NCI-H2107 treated with DMSO at 0.1 percent for 48 hours (cell line): ENCODE measurements at regions not wholly inside any gene's neighbourhood (a gene's known extent, or its start where the extent isn't known, plus 50 kb on each side); places are given as distances from the start of the nearest gene placed in this dataset.
A peak's percentile ranks its signal among the peaks of the same experiment; 100 is the strongest.

Experiments used
- DNase-seq: peaks from one replicate; lab custom pipeline; 2025; ENCODE audit not compliant: unreplicated experiment; lab: John Stamatoyannopoulos, UW

DNA sequence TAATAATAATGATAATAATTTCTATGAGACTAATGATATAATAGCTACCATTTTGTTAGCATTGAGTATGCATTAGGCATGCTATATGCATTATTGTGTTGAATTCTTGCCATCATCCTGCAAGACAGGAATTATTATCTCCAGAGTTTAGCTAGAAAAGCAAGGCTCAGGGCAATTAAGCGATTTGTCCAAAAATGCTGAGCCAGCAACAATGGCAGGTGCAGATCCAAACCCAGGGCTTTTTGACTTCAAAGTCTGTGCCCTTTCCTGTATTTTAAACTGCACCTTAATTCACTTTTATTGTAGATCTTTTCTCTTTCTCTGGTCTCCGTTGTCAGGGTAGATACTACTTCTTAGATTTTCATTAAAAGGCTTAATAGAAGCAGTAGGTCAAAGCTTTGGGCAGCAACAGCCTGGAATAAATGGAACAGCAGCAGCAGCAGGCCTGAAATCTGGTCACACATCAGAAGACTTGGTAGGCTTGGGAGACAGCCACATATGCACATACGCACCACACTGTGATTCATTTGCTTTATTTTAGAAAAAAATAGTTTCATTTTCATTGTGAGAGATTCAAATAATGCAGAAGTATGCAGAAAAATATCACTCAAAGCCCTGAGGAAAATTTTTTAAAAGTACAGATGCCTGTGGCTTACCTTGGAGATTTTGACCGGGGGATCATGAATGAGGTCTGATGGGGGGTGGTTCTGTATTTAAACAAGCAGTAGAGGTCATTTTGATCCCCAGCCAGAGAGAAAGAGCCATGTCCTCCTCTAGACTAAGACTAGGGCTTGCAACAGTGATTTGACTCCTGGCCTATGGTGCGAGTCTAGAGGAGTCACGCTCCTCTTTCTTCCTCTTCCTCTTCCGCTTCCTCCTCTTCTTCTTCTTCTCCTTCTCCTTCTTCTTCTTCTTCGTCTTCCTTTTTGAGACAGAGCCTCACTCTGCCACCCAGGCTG lies 455.7 kb downstream of the TSN start:
- no peak for DNase-seq

DNA sequence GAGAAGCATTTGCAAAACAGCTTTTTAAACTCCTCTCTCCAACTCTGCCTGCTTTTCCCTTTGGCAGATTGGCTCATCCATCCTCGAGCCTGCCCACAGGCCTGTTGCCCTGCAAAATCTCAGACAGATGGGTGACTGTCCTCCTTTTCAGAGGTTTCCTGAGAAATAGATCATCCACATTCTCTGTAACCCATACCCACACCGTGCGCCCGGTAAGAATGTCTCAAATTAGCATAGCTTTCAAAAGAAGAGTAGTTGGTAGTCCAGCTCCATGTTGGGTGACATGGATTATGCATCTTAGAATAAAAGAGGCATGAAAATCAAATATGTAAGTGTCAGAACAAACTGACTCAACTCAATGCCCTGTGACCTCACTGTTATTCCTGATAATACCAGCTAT lies 457.9 kb downstream of the TSN start:
- no peak for DNase-seq

DNA sequence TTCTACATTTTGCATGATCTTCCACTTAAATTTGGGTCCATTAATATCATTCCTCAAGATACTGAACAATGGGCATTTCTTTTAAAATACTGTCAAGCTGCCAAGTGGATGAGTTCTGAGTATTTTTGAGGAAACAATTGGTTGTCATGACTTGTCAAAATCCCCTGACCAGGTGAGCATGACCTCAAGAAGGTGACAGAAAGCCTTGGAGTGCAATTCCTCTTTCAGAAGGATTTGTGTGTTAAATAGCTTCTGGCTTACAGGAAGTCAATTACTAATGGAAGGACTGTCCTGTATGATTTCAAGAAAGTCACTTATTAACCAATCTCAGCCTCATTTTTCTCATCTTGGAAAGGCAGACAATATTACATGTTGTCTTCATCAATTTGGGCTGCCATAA lies 460.6 kb downstream of the TSN start:
- DNase-seq: no peak

GRCh38 chr2:122216901-122217300 lies 461.4 kb downstream of the TSN start:
- no peak for DNase-seq

DNA sequence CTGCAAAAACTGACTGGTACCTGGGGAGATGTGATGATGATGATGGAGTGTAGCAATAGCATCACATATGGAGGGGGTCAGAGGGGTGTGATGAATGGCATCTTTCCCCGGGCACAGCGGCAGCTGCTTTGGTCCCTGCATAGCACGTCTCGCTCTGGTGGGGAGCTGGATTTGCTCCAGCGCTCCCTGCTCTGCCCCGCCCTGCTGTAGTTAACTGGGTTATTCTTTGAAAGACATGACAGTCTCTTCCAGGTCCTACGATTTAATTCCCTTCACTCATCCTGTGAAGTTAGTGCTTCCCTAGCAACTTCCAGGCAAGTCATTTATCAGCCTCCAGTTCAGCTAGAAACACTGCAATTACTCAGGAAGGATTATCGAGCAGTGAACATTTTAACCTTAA lies 463.1 kb downstream of the TSN start:
- no peak for DNase-seq

- DNase-seq: no peak
These were observed 464.1 kb downstream of the TSN start for GRCh38 chr2:122219504-122219903.

DNA sequence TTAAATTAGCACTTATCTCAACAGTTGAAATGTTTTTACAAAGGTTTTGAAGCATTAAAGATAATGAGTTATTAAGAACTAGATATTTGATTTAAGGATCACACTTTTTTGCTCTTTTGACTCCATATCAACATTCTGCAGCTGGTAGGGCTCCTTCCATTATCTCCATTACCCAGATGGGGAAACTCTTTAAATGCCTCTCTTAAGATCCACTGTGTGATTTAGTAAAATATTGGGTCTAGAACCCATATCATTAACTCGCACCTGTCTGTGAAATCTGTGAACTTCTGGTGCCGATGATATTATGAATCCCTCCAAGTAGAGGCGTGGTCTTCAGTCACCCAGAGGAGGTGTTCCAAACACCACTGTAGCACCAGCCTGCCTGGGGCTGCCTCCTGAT lies 466.2 kb downstream of the TSN start:
- DNase-seq: no peak

DNA sequence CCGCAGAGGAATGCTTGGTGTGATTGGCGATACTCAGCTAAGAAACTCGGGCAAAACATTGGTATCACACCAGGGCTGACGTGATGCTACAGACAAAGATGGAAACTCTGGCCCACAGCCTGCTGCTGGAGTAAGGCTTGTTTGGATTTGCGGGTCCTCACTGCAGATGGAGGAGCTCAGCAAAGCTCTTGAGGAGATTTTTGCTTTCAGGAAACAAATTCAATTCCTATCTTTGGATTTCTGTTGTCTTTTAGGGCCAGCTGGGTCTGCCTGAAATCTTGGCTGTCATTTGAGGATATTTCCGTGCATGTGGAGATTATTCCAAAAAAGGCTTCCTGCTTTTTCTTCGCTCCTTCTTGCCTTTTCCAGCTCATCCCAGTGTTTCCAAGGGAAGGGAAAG lies 475.8 kb downstream of the TSN start:
- DNase-seq: no peak

DNA sequence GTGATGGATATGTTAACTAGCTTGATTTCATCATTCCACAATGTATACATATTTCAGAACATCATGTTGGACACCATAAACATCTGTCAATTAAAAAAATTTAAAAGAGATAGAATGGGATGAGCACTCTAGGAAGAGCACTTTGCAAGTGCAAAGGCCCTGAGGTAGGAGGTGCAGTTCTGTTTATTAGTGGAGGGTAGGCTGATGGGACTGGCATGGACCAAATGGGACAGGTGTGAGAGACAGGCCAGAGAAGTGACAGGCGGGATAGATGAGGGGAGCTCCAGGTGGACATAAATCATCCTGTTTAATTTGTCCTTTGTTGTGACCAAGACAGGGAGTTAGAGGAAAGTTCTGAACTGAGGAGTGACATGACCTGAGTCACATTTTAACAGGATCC lies 477.9 kb downstream of the TSN start:
- no peak for DNase-seq

GRCh38 chr2:122236152-122236874 lies 480.9 kb downstream of the TSN start:
- DNase-seq: no peak

DNA sequence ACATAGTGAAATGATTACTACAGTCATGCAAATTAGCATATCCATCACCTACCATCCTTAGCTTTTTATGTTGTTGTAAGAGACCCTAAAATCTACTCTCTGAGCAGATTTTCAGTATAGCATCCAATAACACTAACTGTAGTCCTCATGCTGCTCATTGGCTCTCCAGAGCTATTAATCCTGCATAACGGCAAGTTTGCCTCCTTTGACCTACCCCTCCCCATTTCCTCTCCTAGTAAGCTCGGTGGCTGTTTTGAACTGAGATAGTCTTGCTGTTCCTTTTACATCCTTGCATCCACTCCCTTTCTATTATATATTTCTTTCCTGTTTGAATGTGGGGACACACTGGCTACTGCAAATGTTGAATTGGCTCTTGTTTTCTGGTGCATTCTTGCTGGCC lies 481.5 kb downstream of the TSN start:
- DNase-seq: no peak

- DNase-seq: no peak
These were observed 482.0 kb downstream of the TSN start for GRCh38 chr2:122237450-122237849.

GRCh38 chr2:122238006-122238559 lies 482.6 kb downstream of the TSN start:
- peak; percentile 38 for DNase-seq

GRCh38 chr2:122239440-122239839 lies 484.0 kb downstream of the TSN start:
- no peak for DNase-seq

GRCh38 chr2:122244598-122245229 lies 489.3 kb downstream of the TSN start:
- DNase-seq: no peak

- no peak for DNase-seq
These were observed 494.2 kb downstream of the TSN start for GRCh38 chr2:122249673-122250072.

DNA sequence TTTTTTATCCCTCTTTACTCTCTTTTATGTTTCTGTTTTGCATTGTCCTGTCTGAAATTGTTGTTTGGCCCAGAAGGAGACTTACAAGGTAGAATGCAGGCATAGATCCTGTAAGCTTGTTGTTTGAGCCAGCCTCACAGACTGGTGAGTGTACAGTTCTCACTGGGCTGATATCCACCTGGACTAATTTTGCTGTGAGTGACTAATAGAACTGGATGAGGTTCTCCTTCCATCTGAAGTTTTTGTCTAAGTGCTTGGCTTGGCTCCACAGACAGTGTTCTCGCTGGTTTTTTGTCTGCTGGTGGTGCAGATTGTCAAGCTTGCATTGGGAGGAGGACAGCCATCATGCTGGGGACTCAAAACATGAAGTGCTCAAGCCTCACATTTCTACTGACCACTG lies 495.7 kb downstream of the TSN start:
- no peak for DNase-seq

- DNase-seq: no peak
These were observed 496.1 kb downstream of the TSN start for GRCh38 chr2:122251566-122251965.

GRCh38 chr2:122255924-122256323 lies 500.5 kb downstream of the TSN start:
- DNase-seq: no peak

GRCh38 chr2:122261911-122262310 lies 506.5 kb downstream of the TSN start:
- DNase-seq: no peak

GRCh38 chr2:122263746-122264145 lies 508.3 kb downstream of the TSN start:
- DNase-seq: no peak

GRCh38 chr2:122266636-122267035 lies 511.2 kb downstream of the TSN start:
- DNase-seq: no peak
